Germinal center (tissue), 1 donor: ENCODE measurements at regions not wholly inside any gene's neighbourhood (a gene's known extent, or its start where the extent isn't known, plus 50 kb on each side); places are given as distances from the start of the nearest gene placed in this dataset.

ENCODE experiments used
- DNase-seq: peaks from one replicate; pipeline ENCODE4 v3.0.0; 2012; ENCODE audit warnings: mixed read lengths, low spot score

GRCh38 chr10:118107040-118107439 is 60.3 kb upstream of the RAB11FIP2 start:
- DNase-seq = no peak

- no peak for DNase-seq
Measured at GRCh38 chr10:118106426-118106825, 59.7 kb upstream of the RAB11FIP2 start.

GRCh38 chr10:118102121-118102520 is 55.4 kb upstream of the RAB11FIP2 start:
- no peak for DNase-seq

DNA sequence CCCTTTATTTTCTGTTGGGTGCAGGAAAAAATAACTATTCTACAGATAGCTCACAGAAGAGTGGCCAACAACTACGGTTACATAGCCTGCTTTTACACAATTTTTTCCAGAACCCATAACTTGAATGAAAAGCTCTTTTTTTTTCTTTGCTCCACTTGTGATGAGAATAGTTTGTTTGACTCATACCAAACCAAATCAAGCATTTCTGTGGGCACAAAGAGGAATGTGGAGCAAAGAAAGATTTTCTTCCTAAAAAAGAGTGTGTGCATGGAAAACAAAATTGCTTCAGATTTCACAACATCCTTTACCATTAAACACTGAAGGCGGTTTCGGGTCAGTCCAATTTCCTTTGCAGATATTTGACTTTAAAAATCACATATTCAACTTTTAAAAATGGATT is 54.8 kb upstream of the RAB11FIP2 start:
- DNase-seq = no peak
